ENCODE measurements at regions not wholly inside any gene's neighbourhood (a gene's known extent, or its start where the extent isn't known, plus 50 kb on each side); places are given as distances from the start of the nearest gene placed in this dataset.
"Not testable (repeated sequence)": the region's sequence is repeated elsewhere in the genome, so short reads cannot be mapped to it uniquely, and the experiment has no call there.

GRCh38 chr9:18036422-18037187 lies 437.3 kb upstream of the ADAMTSL1 start:
- DNase-seq = no peak

- DNase-seq = no peak
Observed at GRCh38 chr9:18037981-18038380, 436.0 kb upstream of the ADAMTSL1 start.

DNA sequence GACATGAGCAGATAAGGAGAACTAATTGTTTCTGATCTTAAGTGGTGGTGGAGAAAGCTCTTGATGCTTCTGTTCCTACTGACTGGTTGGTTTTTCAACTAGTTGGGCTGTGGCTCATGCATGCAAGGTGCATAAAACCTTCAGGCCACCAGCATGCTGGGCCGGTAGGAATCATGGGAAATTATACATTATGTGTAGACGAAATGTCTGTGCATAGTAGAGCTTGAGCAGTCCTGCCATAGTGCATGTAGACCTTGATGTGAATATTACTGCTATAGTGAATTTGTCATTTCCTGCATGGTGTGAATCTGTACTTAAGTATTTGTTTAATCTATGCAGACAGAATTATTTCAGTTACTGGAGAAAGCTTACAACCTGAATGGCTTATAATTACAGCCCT lies 433.6 kb upstream of the ADAMTSL1 start:
- DNase-seq = no peak

DNA sequence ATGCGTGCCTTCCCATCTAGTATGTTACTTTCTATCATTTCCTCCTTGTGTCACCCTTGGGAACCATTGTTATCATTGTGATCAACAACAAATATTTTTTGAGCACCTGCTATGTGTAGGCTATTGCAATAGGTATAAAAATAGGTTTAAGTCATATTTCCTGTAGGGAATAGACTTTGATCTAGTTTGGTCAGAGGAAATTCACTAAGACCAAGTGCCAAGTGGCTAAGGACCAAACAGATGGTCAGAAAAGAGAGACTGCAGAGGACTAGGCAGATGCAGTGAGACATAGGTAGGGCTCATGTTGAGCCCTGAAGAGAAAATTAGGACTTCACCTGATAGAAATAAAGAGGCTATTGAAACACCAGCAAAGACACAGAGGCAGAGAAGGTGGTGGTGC lies 430.0 kb upstream of the ADAMTSL1 start:
- DNase-seq = no peak

- no peak for DNase-seq
Observed at GRCh38 chr9:18045326-18045725, 428.6 kb upstream of the ADAMTSL1 start.

DNA sequence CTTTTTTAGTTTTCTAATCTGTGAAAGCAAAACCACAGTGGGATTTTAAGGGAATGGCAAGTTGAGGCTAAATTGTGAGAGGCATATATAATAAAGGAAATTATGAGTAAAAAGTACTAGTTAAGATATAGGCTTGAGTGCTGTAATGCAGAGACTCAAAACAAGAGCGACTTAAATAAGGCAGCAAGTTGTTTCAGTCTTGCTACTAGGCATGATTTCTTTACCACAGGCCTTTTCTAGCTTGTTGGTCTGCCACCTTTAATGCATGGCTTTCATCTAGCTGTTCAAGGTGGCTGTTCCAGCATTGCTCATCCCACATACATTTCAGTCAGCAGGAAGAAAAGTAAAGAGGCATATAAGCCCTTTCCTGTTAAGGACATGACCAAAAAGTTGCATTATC lies 427.9 kb upstream of the ADAMTSL1 start:
- DNase-seq = no peak

- no peak for DNase-seq
Observed at GRCh38 chr9:18051638-18052037, 422.3 kb upstream of the ADAMTSL1 start.

- no peak for DNase-seq
Observed at GRCh38 chr9:18052060-18052459, 421.9 kb upstream of the ADAMTSL1 start.

DNA sequence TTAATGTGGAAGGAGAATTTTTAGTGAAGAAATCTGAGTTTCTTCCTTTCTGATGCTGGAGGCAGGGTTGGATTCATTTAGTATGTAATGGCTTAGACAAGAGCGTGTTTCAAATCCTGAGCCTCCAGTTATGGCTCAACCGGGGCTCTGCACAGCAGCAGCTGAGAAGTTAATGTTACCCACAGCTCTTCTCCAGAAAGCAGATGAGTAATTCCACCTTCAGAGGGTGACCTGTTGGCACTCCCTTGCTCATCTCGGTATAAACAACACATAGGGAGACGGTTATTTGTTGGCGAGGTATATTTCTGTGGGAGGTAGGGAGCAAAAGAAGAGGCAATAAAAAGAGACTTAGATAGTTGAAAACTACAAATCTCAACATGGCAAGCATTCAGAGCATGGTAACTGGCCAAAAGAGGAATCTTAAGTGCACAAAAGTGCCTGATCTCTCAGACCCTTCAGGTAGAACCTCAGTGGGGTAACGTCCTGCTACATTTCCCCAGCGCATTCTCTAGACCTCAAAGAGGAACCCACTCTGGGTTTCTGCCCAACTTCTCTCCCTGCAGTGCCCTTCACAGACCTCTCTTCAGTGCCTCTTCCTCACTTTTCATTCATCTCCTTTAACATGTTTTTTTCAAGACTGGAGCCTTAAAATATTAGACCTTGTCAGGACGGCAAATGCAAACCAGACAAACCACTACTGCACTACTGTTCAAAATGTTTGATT lies 417.5 kb upstream of the ADAMTSL1 start:
- no peak for DNase-seq

DNA sequence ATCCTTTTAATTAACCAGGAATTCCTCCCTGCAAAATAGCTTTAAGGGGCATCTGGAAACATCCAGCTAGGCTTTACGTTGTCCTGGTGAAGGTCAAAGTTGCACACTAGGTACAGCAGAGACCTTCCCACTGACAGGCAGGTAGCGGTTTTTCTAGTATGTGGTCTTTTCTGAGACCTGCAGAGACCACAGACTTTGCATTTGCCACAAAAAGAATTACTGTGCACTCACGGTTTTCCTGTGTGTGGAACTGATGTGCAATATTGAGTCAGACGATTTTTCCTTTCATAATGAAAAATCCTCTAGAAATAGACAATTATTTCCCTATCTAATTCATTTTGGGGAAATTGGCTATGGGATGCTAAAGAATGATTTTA lies 417.0 kb upstream of the ADAMTSL1 start:
- no peak for DNase-seq

GRCh38 chr9:18058564-18059442 lies 415.1 kb upstream of the ADAMTSL1 start:
- DNase-seq = no peak

DNA sequence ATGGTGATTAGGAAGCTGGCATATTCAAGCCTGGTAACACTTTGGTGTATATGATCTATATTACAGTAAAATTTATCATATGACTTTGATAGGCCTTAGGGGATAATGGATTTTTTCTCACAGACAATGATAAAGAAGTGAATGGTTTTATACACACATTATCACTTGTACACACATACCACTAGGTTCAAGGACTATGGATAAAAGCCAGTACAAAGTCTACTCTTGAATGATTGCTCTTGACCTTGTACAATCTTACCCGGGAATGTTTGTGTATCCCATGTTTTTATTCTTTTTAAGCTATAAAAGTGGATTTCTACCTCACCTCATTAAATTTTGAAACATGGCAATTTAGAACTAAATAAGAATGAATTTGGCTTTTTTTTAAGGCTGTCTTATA lies 414.5 kb upstream of the ADAMTSL1 start:
- DNase-seq = no peak

GRCh38 chr9:18060269-18060934 lies 413.6 kb upstream of the ADAMTSL1 start:
- DNase-seq = no peak

GRCh38 chr9:18061332-18061731 lies 412.6 kb upstream of the ADAMTSL1 start:
- no peak for DNase-seq

DNA sequence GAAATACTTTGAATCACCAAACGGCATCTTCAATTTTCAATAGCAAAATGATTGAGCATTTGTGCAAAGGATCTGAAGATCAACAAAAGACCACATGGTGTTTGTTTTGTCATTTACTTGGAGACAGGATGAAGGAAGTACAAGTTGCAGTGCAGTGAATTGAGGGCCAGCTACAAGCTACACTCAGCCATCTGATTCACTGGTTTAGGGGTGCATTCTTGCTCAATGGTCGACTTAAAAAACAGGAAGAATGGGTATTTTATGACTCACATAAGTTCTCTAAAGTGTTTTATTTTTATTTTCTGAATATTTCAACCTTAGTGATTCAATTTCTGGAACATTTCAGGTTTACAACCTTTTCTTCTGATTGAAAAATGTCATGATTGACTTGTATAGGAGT lies 412.1 kb upstream of the ADAMTSL1 start:
- no peak for DNase-seq

- no peak for DNase-seq
Observed at GRCh38 chr9:18063856-18064390, 410.0 kb upstream of the ADAMTSL1 start.

GRCh38 chr9:18066608-18067007 lies 407.3 kb upstream of the ADAMTSL1 start:
- DNase-seq = not testable (repeated sequence)

GRCh38 chr9:18067548-18068120 lies 406.3 kb upstream of the ADAMTSL1 start:
- no peak for DNase-seq

DNA sequence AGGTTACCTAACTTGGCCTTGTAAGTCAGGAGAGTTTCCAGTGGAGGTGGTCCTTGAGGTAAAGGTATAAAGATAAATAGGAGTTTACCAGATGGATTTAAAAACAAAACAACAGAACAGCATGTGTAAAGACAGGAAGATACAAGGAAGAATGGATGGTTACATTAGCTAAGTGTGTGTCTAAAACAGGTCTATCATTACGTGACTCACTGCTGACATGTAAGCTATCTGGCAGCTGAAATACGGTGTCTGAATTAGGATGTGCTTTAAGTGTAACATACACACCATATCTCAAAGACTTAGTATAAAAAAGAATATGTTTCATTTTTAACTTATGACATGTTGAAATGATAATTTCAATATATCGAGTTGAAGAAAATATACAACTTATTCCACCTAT lies 405.1 kb upstream of the ADAMTSL1 start:
- no peak for DNase-seq

- no peak for DNase-seq
Observed at GRCh38 chr9:18071651-18072060, 402.3 kb upstream of the ADAMTSL1 start.

GRCh38 chr9:18073002-18073401 lies 401.0 kb upstream of the ADAMTSL1 start:
- no peak for DNase-seq

GRCh38 chr9:18074041-18074440 lies 399.9 kb upstream of the ADAMTSL1 start:
- no peak for DNase-seq

All from activated T-cell treated with anti-CD3 and anti-CD28 coated beads for 4 hours (primary cell).